ENCODE measurements at regions not wholly inside any gene's neighbourhood (a gene's known extent, or its start where the extent isn't known, plus 50 kb on each side); places are given as distances from the start of the nearest gene placed in this dataset.

DNA sequence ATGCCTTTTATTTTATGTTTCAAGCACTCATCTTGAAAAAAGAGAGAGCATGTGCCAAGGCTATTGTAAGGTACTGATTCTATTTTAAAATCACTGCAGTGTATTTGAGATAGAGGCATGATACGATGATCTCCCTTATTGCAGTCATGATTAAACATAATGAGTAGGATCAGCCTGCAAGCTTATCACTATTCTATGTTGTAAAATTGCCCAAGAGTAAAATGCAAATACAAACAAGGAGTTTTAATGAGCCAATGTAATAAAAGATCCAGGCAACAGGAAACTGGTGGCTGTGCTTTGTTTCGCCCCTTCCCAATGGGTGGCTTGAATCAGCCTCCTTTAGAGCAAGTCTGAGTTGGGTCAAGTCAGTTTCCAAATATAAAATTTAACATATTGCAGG, 116.4 kb upstream of the RBMS1 start:
- TF ChIP-seq, protein P1, sequence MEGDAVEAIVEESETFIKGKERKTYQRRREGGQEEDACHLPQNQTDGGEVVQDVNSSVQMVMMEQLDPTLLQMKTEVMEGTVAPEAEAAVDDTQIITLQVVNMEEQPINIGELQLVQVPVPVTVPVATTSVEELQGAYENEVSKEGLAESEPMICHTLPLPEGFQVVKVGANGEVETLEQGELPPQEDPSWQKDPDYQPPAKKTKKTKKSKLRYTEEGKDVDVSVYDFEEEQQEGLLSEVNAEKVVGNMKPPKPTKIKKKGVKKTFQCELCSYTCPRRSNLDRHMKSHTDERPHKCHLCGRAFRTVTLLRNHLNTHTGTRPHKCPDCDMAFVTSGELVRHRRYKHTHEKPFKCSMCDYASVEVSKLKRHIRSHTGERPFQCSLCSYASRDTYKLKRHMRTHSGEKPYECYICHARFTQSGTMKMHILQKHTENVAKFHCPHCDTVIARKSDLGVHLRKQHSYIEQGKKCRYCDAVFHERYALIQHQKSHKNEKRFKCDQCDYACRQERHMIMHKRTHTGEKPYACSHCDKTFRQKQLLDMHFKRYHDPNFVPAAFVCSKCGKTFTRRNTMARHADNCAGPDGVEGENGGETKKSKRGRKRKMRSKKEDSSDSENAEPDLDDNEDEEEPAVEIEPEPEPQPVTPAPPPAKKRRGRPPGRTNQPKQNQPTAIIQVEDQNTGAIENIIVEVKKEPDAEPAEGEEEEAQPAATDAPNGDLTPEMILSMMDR (optimal IDR thresholded peaks at IDR 0.05 in 1 of 3, IDR thresholded peaks at IDR 0.05 in 1 of 3, conservative IDR thresholded peaks at IDR 0.05 in 1 of 3; ENCODE audit: extremely low read depth in 1 of 3, insufficient read depth in 2 of 3, low read length in 3 of 3), result no peak
- no peak for TF ChIP-seq EZH2 (IDR thresholded peaks at IDR 0.05; ENCODE audit: low read length)

All from keratinocyte (primary cell).